ENCODE measurements at regions not wholly inside any gene's neighbourhood (a gene's known extent, or its start where the extent isn't known, plus 50 kb on each side); places are given as distances from the start of the nearest gene placed in this dataset.

- peaks cover 16% of the 10 kb centered on the region for H3K79me1 ChIP-seq (ENCODE audit: low read length)
- H4K8ac ChIP-seq (ENCODE audit: low read depth, low read length) = peak overlapping the region; percentile 73
- no peak overlapping the region for H3K9ac ChIP-seq (ENCODE audit: low read length)
- H3K4me3 ChIP-seq (ENCODE audit: low read depth, low read length) = no peak overlapping the region
- H3K27me3 ChIP-seq (ENCODE audit: insufficient read depth, low read length) = no peaks in the 10 kb centered on the region
- no peak overlapping the region for H2AFZ ChIP-seq (ENCODE audit: insufficient read depth, low read length, poor library complexity)
- peak overlapping the region; percentile 27 for H3K4me2 ChIP-seq (ENCODE audit: low read length)
- WGBS (ENCODE audit: extremely low coverage, insufficient coverage, insufficient read length) = no CpG with 5 or more reads among the region's 6 CpGs
- H3K23ac ChIP-seq (ENCODE audit: low read length) = no peak overlapping the region
- peaks cover 10 to 14% of the 10 kb centered on the region in 2 experiments for H3K4me1 ChIP-seq (ENCODE audit: control insufficient read depth in 1 of 2, insufficient read depth in 2 of 2, low read length in 2 of 2)
- DNase-seq = peak; percentile 58 to 80
- H3K36me3 ChIP-seq (ENCODE audit: control insufficient read depth in 1 of 2, insufficient read depth in 2 of 2, low read length in 2 of 2) = no peaks in the 10 kb centered on the region
- peak overlapping the region; percentile 94 for H2BK5ac ChIP-seq (ENCODE audit: low read depth, low read length, poor library complexity)
- H4K91ac ChIP-seq (ENCODE audit: low read depth, low read length) = peak overlapping the region; percentile 88
- H2BK120ac ChIP-seq (ENCODE audit: insufficient read depth, low read length, poor library complexity) = peak overlapping the region; percentile 93
- no peak overlapping the region for H2AK5ac ChIP-seq (ENCODE audit: low read length)
- H3K9me3 ChIP-seq (ENCODE audit: insufficient read depth, low read depth, low read length) = no peaks in the 10 kb centered on the region
- peak overlapping the region; percentile 84 for H3K18ac ChIP-seq (ENCODE audit: low read length)
- H3K14ac ChIP-seq (ENCODE audit: low read length) = peak overlapping the region; percentile 74
- H3K79me2 ChIP-seq (ENCODE audit: control insufficient read depth, insufficient read depth, low read length, poor library complexity) = no peaks in the 10 kb centered on the region
- peak overlapping the region; percentile 85 for H3K27ac ChIP-seq (ENCODE audit: low read depth, low read length)
- H4K12ac ChIP-seq (ENCODE audit: low read depth, low read length) = peak overlapping the region; percentile 62
- peak overlapping the region; percentile 64 for H2BK12ac ChIP-seq (ENCODE audit: low read length)
- H3K4ac ChIP-seq (ENCODE audit: low read depth, low read length) = no peak overlapping the region
Observed at GRCh38 chrX:6968231-6968630, 179.3 kb upstream of the STS start.

GRCh38 chrX:6965729-6966128, 181.8 kb upstream of the STS start:
- no peaks in the 10 kb centered on the region for H3K9me3 ChIP-seq (ENCODE audit: insufficient read depth, low read depth, low read length)
- H2BK12ac ChIP-seq (ENCODE audit: low read length) = no peak overlapping the region
- no peak overlapping the region for H4K12ac ChIP-seq (ENCODE audit: low read depth, low read length)
- H3K79me1 ChIP-seq (ENCODE audit: low read length) = peaks cover 16% of the 10 kb centered on the region
- H3K79me2 ChIP-seq (ENCODE audit: control insufficient read depth, insufficient read depth, low read length, poor library complexity) = no peaks in the 10 kb centered on the region
- no peak overlapping the region for H3K4ac ChIP-seq (ENCODE audit: low read depth, low read length)
- no peak overlapping the region for H3K27ac ChIP-seq (ENCODE audit: low read depth, low read length)
- no peak overlapping the region for H2BK120ac ChIP-seq (ENCODE audit: insufficient read depth, low read length, poor library complexity)
- no peak overlapping the region for H2AFZ ChIP-seq (ENCODE audit: insufficient read depth, low read length, poor library complexity)
- H4K91ac ChIP-seq (ENCODE audit: low read depth, low read length) = no peak overlapping the region
- H4K8ac ChIP-seq (ENCODE audit: low read depth, low read length) = no peak overlapping the region
- H3K14ac ChIP-seq (ENCODE audit: low read length) = no peak overlapping the region
- no peak overlapping the region for H3K4me2 ChIP-seq (ENCODE audit: low read length)
- peaks cover 10 to 14% of the 10 kb centered on the region in 2 experiments for H3K4me1 ChIP-seq (ENCODE audit: control insufficient read depth in 1 of 2, insufficient read depth in 2 of 2, low read length in 2 of 2)
- H3K18ac ChIP-seq (ENCODE audit: low read length) = no peak overlapping the region
- H3K27me3 ChIP-seq (ENCODE audit: insufficient read depth, low read length) = no peaks in the 10 kb centered on the region
- WGBS (ENCODE audit: extremely low coverage, insufficient coverage, insufficient read length) = no CpG with 5 or more reads among the region's 4 CpGs
- DNase-seq = no peak
- H2AK5ac ChIP-seq (ENCODE audit: low read length) = no peak overlapping the region
- no peak overlapping the region for H2BK5ac ChIP-seq (ENCODE audit: low read depth, low read length, poor library complexity)
- no peak overlapping the region for H3K23ac ChIP-seq (ENCODE audit: low read length)
- H3K36me3 ChIP-seq (ENCODE audit: control insufficient read depth in 1 of 2, insufficient read depth in 2 of 2, low read length in 2 of 2) = no peaks in the 10 kb centered on the region
- no peak overlapping the region for H3K4me3 ChIP-seq (ENCODE audit: low read depth, low read length)
- no peak overlapping the region for H3K9ac ChIP-seq (ENCODE audit: low read length)

- Histone ChIP-seq H3K36me3 (ENCODE audit: control insufficient read depth in 1 of 2, insufficient read depth in 2 of 2, low read length in 2 of 2) (no peaks in the 10 kb centered on the region), H3K4me1 (ENCODE audit: control insufficient read depth in 1 of 2, insufficient read depth in 2 of 2, low read length in 2 of 2) (peaks cover 0 to 4% of the 10 kb centered on the region in 2 experiments), H3K18ac (ENCODE audit: low read length) (no peak overlapping the region), H3K79me2 (ENCODE audit: control insufficient read depth, insufficient read depth, low read length, poor library complexity) (no peaks in the 10 kb centered on the region), H4K91ac (ENCODE audit: low read depth, low read length) (no peak overlapping the region), H3K27ac (ENCODE audit: low read depth, low read length) (no peak overlapping the region), H2BK120ac (ENCODE audit: insufficient read depth, low read length, poor library complexity) (no peak overlapping the region), H3K79me1 (ENCODE audit: low read length) (peaks cover under 1% of the 10 kb centered on the region), H2AFZ (ENCODE audit: insufficient read depth, low read length, poor library complexity) (no peak overlapping the region), H3K23ac (ENCODE audit: low read length) (no peak overlapping the region), H3K4me2 (ENCODE audit: low read length) (no peak overlapping the region), H3K9me3 (ENCODE audit: insufficient read depth, low read depth, low read length) (peaks cover 2% of the 10 kb centered on the region), H2BK12ac (ENCODE audit: low read length) (no peak overlapping the region), H3K27me3 (ENCODE audit: insufficient read depth, low read length) (no peaks in the 10 kb centered on the region), H2BK5ac (ENCODE audit: low read depth, low read length, poor library complexity) (no peak overlapping the region), H3K9ac (ENCODE audit: low read length) (no peak overlapping the region), H4K8ac (ENCODE audit: low read depth, low read length) (no peak overlapping the region), H3K4ac (ENCODE audit: low read depth, low read length) (no peak overlapping the region), H3K4me3 (ENCODE audit: low read depth, low read length) (no peak overlapping the region), H2AK5ac (ENCODE audit: low read length) (no peak overlapping the region), H4K12ac (ENCODE audit: low read depth, low read length) (no peak overlapping the region), H3K14ac (ENCODE audit: low read length) (no peak overlapping the region)
- no peak for DNase-seq
- no CpG with 5 or more reads among the region's 2 CpGs for WGBS (ENCODE audit: extremely low coverage, insufficient coverage, insufficient read length)
Observed at GRCh38 chrX:6962006-6962355, 185.5 kb upstream of the STS start.

- H3K79me2 ChIP-seq (ENCODE audit: control insufficient read depth, insufficient read depth, low read length, poor library complexity) = no peaks in the 10 kb centered on the region
Observed at GRCh38 chrX:6961286-6962005, 186.1 kb upstream of the STS start.

More at GRCh38 chrX:6961286-6962005, 186.1 kb upstream of the STS start:
- Histone ChIP-seq H3K36me3 (ENCODE audit: control insufficient read depth in 1 of 2, insufficient read depth in 2 of 2, low read length in 2 of 2) (no peaks in the 10 kb centered on the region), H4K8ac (ENCODE audit: low read depth, low read length) (no peak overlapping the region), H3K4ac (ENCODE audit: low read depth, low read length) (no peak overlapping the region), H3K27me3 (ENCODE audit: insufficient read depth, low read length) (no peaks in the 10 kb centered on the region), H3K4me3 (ENCODE audit: low read depth, low read length) (no peak overlapping the region), H2AK5ac (ENCODE audit: low read length) (no peak overlapping the region), H3K9me3 (ENCODE audit: insufficient read depth, low read depth, low read length) (peaks cover 2% of the 10 kb centered on the region), H4K12ac (ENCODE audit: low read depth, low read length) (no peak overlapping the region), H3K14ac (ENCODE audit: low read length) (no peak overlapping the region), H2BK5ac (ENCODE audit: low read depth, low read length, poor library complexity) (no peak overlapping the region), H3K9ac (ENCODE audit: low read length) (no peak overlapping the region), H3K23ac (ENCODE audit: low read length) (no peak overlapping the region), H4K91ac (ENCODE audit: low read depth, low read length) (no peak overlapping the region), H3K27ac (ENCODE audit: low read depth, low read length) (no peak overlapping the region), H2AFZ (ENCODE audit: insufficient read depth, low read length, poor library complexity) (no peak overlapping the region), H2BK12ac (ENCODE audit: low read length) (no peak overlapping the region), H3K4me2 (ENCODE audit: low read length) (no peak overlapping the region), H3K4me1 (ENCODE audit: control insufficient read depth in 1 of 2, insufficient read depth in 2 of 2, low read length in 2 of 2) (no peaks in the 10 kb centered on the region), H3K79me1 (ENCODE audit: low read length) (no peaks in the 10 kb centered on the region), H2BK120ac (ENCODE audit: insufficient read depth, low read length, poor library complexity) (no peak overlapping the region), H3K18ac (ENCODE audit: low read length) (no peak overlapping the region)
- no peak for DNase-seq
- no CpG with 5 or more reads among the region's 2 CpGs for WGBS (ENCODE audit: extremely low coverage, insufficient coverage, insufficient read length)
